Keratinocyte (primary cell): ENCODE measurements at regions not wholly inside any gene's neighbourhood (a gene's known extent, or its start where the extent isn't known, plus 50 kb on each side); places are given as distances from the start of the nearest gene placed in this dataset.

Experiments used
- EZH2 ChIP-seq: IDR thresholded peaks from one replicate; pipeline ENCODE4 v1.6.1; 2012; ENCODE audit warnings: inconsistent platforms, mild to moderate bottlenecking, low read length, moderate library complexity
- TF ChIP-seq, protein P1 (sequence below), 3 experiments: IDR thresholded peaks in 1 of 3; conservative IDR thresholded peaks in 1 of 3; optimal IDR thresholded peaks in 1 of 3; 2 replicates in 2 of 3; 3 replicates in 1 of 3; pipeline versions ENCODE3 to v1.5.1; 2011; ENCODE audit warnings: low read length in 3 of 3, mild to moderate bottlenecking in 3 of 3, moderate library complexity in 2 of 3, control low read depth in 1 of 3, inconsistent platforms in 1 of 3; ENCODE audit not compliant: insufficient read depth in 2 of 3; ENCODE audit errors: extremely low read depth in 1 of 3

DNA sequence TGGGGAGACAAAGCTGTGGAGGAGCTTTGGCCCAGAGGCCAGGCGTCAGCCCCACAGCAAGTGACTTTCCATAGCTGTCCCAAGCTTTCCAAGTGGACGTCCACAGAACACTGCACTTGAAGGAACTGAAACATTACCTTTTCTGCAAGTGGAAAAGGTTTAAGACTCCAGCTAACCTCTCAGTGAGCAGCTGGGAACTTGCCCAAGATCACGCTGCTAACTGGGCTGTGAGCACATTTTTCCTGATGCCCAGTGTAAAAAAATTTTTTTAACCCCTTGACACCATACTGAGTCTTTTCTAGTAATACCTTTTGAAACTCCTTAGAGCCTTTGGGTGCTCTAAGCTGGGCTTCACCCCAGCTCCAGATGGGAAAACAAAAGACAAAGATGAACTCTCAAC, 256.7 kb downstream of the HAUS1 start:
- TF ChIP-seq, protein P1, sequence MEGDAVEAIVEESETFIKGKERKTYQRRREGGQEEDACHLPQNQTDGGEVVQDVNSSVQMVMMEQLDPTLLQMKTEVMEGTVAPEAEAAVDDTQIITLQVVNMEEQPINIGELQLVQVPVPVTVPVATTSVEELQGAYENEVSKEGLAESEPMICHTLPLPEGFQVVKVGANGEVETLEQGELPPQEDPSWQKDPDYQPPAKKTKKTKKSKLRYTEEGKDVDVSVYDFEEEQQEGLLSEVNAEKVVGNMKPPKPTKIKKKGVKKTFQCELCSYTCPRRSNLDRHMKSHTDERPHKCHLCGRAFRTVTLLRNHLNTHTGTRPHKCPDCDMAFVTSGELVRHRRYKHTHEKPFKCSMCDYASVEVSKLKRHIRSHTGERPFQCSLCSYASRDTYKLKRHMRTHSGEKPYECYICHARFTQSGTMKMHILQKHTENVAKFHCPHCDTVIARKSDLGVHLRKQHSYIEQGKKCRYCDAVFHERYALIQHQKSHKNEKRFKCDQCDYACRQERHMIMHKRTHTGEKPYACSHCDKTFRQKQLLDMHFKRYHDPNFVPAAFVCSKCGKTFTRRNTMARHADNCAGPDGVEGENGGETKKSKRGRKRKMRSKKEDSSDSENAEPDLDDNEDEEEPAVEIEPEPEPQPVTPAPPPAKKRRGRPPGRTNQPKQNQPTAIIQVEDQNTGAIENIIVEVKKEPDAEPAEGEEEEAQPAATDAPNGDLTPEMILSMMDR (optimal IDR thresholded peaks at IDR 0.05 in 1 of 3, IDR thresholded peaks at IDR 0.05 in 1 of 3, conservative IDR thresholded peaks at IDR 0.05 in 1 of 3; ENCODE audit: extremely low read depth in 1 of 3, insufficient read depth in 2 of 3, low read length in 3 of 3) = no peak
- no peak for TF ChIP-seq EZH2
